NB4 (cell line): ENCODE measurements at regions not wholly inside any gene's neighbourhood (a gene's known extent, or its start where the extent isn't known, plus 50 kb on each side); places are given as distances from the start of the nearest gene placed in this dataset.

ENCODE experiments used
- DNase-seq: peaks from one replicate; pipeline ENCODE4 v3.0.0; 2010; ENCODE audit warnings: low read depth
- H3K4me3 ChIP-seq: one replicate; pipeline ENCODE4 v1.5.1; 2011; ENCODE audit warnings: mild to moderate bottlenecking, low read depth, low read length, moderate library complexity
- MYC ChIP-seq: IDR thresholded peaks from 2 replicates; pipeline ENCODE4 v1.6.1; 2011; ENCODE audit warnings: low read depth, low read length
- POLR2A ChIP-seq: IDR thresholded peaks from 2 replicates; pipeline ENCODE4 v1.6.1; 2011; ENCODE audit warnings: mild to moderate bottlenecking; ENCODE audit not compliant: insufficient read length; ENCODE audit errors: extremely low read depth
- TF ChIP-seq, protein P1 (sequence below): IDR thresholded peaks from 2 replicates; pipeline ENCODE4 v1.6.1; 2011; ENCODE audit warnings: low read depth, low read length
- TF ChIP-seq, protein P2 (sequence below): IDR thresholded peaks from one replicate; pipeline ENCODE4 v1.5.1; 2012; ENCODE audit warnings: low read depth, low read length

DNA sequence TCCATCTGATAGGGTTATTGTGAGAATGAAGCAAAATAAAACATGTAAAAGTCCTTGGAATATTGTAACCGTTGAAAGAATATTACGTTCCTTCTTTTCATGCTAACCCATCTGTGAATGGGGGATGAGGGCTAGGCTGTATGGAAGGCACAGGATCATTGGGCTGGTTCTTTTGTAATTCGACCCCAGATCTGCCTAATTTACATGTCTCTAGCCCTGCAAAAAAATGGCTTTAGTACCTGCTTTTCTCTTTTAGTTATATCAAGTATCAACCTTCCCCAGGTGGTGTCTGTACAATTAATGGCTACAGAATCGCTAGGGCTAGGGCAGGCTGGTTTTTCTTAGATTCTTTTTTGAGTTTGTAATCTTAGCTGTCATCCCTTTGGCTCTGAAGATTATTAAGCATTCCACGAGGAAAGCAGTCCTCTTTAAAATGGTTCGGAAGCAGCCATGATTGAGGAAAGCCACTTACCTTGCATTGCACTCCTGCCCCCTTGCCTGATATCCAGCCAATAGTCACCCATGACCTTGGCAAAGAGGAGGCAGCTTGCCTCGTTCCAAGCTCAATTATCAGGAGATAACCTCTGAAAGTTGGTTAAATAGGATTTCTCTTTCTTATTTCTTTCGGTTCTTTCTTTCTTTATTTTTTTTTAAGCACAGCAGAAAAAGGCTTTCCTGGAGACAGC, 153.9 kb upstream of the ZKSCAN2 start:
- DNase-seq, result no peak
- H3K4me3 ChIP-seq, result no peak overlapping the region

DNA sequence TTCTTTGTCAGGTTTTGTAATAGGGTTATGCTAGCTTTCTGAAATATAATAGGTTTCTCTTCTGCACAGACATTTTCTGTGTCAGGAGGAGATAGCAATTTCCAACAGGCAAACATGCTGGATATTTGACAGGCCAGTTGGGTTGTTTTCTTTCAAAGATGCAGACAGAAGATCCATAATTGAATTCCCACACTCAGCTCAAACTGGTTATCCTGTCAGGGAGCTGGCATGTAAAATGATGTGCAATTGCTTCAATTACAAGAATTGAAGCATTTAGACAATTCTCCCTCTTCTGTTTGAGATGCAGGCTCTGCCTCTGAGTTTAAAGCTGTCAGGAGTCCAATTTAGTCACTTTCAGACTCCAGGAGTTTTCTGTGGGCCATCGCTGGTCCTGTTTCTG, 146.2 kb upstream of the ZKSCAN2 start:
- TF ChIP-seq MYC, result no peak
- no peak for TF ChIP-seq POLR2A
- TF ChIP-seq, protein P1, sequence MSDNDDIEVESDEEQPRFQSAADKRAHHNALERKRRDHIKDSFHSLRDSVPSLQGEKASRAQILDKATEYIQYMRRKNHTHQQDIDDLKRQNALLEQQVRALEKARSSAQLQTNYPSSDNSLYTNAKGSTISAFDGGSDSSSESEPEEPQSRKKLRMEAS, result no peak
- DNase-seq, result no peak
- H3K4me3 ChIP-seq, result no peak overlapping the region

More for the DNA sequence above, 153.9 kb upstream of the ZKSCAN2 start:
- no peak for TF ChIP-seq POLR2A
- no peak for TF ChIP-seq MYC
- TF ChIP-seq, protein P1, result no peak
- TF ChIP-seq, protein P2, sequence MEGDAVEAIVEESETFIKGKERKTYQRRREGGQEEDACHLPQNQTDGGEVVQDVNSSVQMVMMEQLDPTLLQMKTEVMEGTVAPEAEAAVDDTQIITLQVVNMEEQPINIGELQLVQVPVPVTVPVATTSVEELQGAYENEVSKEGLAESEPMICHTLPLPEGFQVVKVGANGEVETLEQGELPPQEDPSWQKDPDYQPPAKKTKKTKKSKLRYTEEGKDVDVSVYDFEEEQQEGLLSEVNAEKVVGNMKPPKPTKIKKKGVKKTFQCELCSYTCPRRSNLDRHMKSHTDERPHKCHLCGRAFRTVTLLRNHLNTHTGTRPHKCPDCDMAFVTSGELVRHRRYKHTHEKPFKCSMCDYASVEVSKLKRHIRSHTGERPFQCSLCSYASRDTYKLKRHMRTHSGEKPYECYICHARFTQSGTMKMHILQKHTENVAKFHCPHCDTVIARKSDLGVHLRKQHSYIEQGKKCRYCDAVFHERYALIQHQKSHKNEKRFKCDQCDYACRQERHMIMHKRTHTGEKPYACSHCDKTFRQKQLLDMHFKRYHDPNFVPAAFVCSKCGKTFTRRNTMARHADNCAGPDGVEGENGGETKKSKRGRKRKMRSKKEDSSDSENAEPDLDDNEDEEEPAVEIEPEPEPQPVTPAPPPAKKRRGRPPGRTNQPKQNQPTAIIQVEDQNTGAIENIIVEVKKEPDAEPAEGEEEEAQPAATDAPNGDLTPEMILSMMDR, result no peak

DNA sequence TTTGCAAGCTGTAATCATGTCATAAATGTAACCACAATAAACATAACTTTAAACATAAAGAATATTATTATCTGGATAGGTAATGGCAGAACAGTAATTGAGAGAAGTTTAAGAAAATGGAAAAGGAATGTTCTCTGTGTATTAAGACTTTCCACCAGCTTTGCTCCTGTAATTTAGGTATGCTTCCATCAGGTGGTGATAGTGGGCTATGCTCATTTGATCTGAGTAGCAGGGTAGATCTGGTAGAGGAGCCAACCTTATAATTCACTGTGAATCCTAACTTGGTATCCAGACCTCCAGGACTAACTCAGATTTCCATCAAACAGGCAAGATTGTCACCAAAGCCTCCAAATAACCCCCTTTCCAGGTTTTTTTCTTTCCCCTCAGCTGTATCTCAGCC, 137.9 kb upstream of the ZKSCAN2 start:
- H3K4me3 ChIP-seq, result no peak overlapping the region
- DNase-seq, result peak; percentile 25
- TF ChIP-seq, protein P2, result peak; percentile 39
- TF ChIP-seq MYC, result no peak

DNA sequence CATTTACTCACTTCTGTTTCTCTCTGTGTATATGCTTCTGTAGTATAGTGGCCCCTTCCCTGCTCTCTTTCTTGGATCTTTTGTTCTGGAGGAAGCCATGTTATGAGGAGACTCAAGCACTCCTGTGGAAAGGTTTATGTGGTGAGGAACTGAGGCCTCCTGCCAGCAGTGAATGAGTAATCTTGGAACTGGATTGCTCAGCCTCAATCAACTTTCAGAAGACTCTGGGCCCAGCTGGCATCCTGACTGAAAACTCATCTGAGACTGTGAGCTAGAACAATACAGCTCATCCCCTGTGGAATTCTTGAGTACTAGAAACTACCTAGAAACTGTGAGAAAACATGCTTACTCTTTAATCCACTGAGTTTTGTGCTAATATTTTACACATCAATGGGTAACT, 133.1 kb upstream of the ZKSCAN2 start:
- no peak for DNase-seq
- no peak for TF ChIP-seq MYC
- no peak for TF ChIP-seq POLR2A
- TF ChIP-seq, protein P2, result no peak
- TF ChIP-seq, protein P1, result no peak
- no peak overlapping the region for H3K4me3 ChIP-seq

DNA sequence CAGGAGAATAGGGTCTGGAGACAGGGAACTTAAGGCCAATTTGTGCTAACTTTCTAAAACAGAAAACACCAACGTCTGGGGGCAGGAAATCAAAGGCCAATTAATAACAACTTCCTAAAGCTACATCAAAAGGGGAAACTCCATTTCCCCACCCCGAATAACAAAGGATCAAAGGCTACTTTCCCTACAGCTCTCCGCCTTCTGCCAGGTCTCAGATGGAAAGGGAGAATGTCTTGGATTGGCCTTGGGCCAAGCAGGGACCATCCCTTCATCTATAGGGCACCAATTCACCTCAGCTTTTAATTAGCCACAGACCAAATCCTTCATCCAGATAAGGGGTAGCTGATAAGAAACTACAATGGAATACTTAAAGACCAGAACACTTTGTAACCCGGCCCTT, 116.9 kb upstream of the ZKSCAN2 start:
- H3K4me3 ChIP-seq, result no peak overlapping the region
- TF ChIP-seq POLR2A (no peak), MYC (no peak)
- TF ChIP-seq, protein P1, result no peak
- TF ChIP-seq, protein P2, result no peak
- no peak for DNase-seq

DNA sequence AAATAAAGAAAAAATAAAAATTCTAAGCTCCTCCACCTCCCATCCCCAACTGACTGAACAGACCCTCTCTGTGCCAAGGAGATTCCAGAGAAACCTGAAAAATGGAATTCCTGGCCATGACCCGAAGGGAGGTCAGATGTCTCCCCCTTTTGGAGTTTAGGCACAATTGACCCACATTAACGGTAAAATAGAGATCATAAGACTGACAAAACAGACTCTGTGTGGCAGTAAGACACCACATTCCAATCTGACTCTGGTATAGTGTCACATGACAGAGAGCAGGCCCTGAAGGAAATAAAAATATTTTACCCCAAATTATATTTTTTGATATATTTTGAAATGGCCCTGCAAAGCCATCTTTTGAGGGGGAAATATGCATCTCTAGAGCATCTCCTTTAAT, 115.1 kb upstream of the ZKSCAN2 start:
- DNase-seq, result peak; percentile 4
- TF ChIP-seq MYC, result no peak
- TF ChIP-seq, protein P2, result no peak
- TF ChIP-seq POLR2A, result no peak
- TF ChIP-seq, protein P1, result no peak
- no peak overlapping the region for H3K4me3 ChIP-seq
